ENCODE measurements at regions not wholly inside any gene's neighbourhood (a gene's known extent, or its start where the extent isn't known, plus 50 kb on each side); places are given as distances from the start of the nearest gene placed in this dataset.

GRCh38 chr1:2866422-2867086 is 65.1 kb upstream of the TTC34 start:
- no peak for TF ChIP-seq POLR2A (IDR thresholded peaks at IDR 0.05)
- no peak for TF ChIP-seq CTCF (IDR thresholded peaks at IDR 0.05)

Measured in adrenal gland (tissue), 5 donors.